NT2/D1 (cell line): ENCODE measurements at regions not wholly inside any gene's neighbourhood (a gene's known extent, or its start where the extent isn't known, plus 50 kb on each side); places are given as distances from the start of the nearest gene placed in this dataset.

Experiments used
- DNase-seq: peaks from one replicate; pipeline ENCODE4 v3.0.0-alpha.2; 2011; ENCODE audit warnings: low read depth, low spot score
- H3K27me3 ChIP-seq: 2 replicates; pipeline ENCODE4 v1.6.0; 2011; ENCODE audit warnings: mild to moderate bottlenecking; ENCODE audit not compliant: insufficient read length, insufficient read depth
- H3K36me3 ChIP-seq: 2 replicates; pipeline ENCODE4 v1.6.1; 2011; ENCODE audit warnings: mild to moderate bottlenecking, low read length, mixed read lengths; ENCODE audit not compliant: insufficient read depth, insufficient read length
- H3K4me1 ChIP-seq: 2 replicates; pipeline ENCODE4 v1.5.1; 2011; ENCODE audit not compliant: insufficient read depth, insufficient read length
- H3K4me3 ChIP-seq: 2 replicates; pipeline ENCODE4 v1.5.1; 2011; ENCODE audit warnings: low read depth; ENCODE audit not compliant: insufficient read length
- H3K9ac ChIP-seq: 2 replicates; pipeline ENCODE4 v1.6.0; 2011; ENCODE audit warnings: low read depth; ENCODE audit not compliant: insufficient read length
- H3K9me3 ChIP-seq: 2 replicates; pipeline ENCODE4 v1.5.1; 2011; ENCODE audit warnings: mild to moderate bottlenecking, low read length; ENCODE audit not compliant: insufficient read depth
- SUZ12 ChIP-seq: IDR thresholded peaks from 2 replicates; pipeline ENCODE4 v1.6.1; 2011; ENCODE audit not compliant: insufficient read length, insufficient read depth; ENCODE audit errors: extremely low read depth
- YY1 ChIP-seq: IDR thresholded peaks from 2 replicates; pipeline ENCODE4 v1.6.1; 2011; ENCODE audit not compliant: insufficient read length, insufficient read depth
- ZNF274 ChIP-seq: IDR thresholded peaks from 2 replicates; pipeline ENCODE4 v1.6.1; 2011; ENCODE audit warnings: mild to moderate bottlenecking, low read depth, low read length

DNA sequence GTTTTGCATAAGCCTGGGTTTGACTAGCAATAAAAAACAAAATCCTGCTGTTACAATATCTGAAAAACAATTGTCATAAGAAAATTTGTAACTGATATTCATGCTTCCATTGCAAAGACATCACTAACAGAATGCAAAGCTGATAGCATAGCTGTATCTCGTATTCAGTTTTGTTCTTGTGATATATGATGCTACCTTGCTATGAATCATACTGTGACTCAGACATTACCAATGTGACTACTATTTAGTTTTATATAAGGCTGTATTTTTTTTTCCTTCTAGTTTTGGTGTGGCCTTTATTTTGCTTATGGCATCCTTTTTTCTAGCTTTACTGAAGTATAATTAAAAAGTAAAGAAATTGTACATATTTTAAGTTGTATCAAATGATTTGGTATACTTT is 1381.8 kb downstream of the MRPL39 start:
- Histone ChIP-seq H3K36me3 (no peaks in the 10 kb centered on the region), H3K27me3 (no peaks in the 10 kb centered on the region), H3K9ac (no peak overlapping the region), H3K4me3 (no peak overlapping the region), H3K4me1 (no peaks in the 10 kb centered on the region), H3K9me3 (no peaks in the 10 kb centered on the region)
- DNase-seq = no peak
- TF ChIP-seq SUZ12 = no peak
- no peak for TF ChIP-seq YY1
- TF ChIP-seq ZNF274 = no peak

- Histone ChIP-seq H3K4me3 (no peak overlapping the region), H3K4me1 (no peaks in the 10 kb centered on the region), H3K36me3 (no peaks in the 10 kb centered on the region), H3K9ac (no peak overlapping the region), H3K9me3 (no peaks in the 10 kb centered on the region), H3K27me3 (no peaks in the 10 kb centered on the region)
- DNase-seq = no peak
- TF ChIP-seq YY1 (no peak), ZNF274 (no peak), SUZ12 (no peak)
Measured at GRCh38 chr21:24224422-24224821, 1382.9 kb downstream of the MRPL39 start.

DNA sequence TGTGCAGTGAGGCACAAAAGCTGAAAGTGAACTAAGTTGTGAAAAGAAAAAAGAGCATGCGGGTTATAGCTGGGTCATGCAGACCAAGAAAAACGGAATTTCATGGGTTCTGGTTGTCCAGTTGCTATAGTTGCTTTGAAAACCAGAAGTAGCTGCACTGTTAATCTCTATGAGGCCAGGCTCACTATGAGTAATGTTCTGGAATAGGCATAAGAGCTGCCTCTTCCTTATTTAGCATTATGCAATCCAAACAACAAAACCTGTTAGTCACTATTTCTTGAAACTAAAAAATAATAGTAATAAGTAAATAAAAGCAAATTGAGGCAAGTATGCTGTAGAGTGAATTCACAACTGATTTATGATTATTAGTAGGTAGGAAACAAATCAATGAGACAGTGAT is 1383.7 kb downstream of the MRPL39 start:
- Histone ChIP-seq H3K27me3 (no peaks in the 10 kb centered on the region), H3K36me3 (no peaks in the 10 kb centered on the region), H3K4me3 (no peak overlapping the region), H3K9me3 (no peaks in the 10 kb centered on the region), H3K9ac (no peak overlapping the region), H3K4me1 (no peaks in the 10 kb centered on the region)
- TF ChIP-seq SUZ12 (no peak), YY1 (no peak), ZNF274 (no peak)
- no peak for DNase-seq

DNA sequence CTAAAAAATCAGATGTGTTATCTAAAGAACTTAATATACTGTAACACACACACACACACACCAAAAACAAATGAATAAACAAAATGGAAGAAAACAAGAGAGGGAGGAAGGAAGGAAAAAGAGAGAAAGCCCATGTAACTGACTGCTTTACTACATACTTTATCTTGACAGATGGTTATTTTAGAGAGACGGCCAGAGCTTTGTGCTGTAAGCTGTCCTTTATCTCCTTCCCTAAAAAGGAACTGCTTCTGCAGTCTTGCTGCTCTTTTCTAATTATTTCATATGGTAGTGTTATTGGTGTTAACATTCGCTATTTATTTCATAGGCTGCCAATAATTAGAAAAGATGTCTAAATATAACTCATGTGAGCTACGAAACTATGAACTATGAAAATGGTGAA is 1384.6 kb downstream of the MRPL39 start:
- TF ChIP-seq SUZ12 (no peak), YY1 (no peak), ZNF274 (no peak)
- Histone ChIP-seq H3K9ac (no peak overlapping the region), H3K36me3 (no peaks in the 10 kb centered on the region), H3K4me3 (no peak overlapping the region), H3K4me1 (no peaks in the 10 kb centered on the region), H3K9me3 (no peaks in the 10 kb centered on the region), H3K27me3 (no peaks in the 10 kb centered on the region)
- no peak for DNase-seq

- H3K4me3 ChIP-seq = no peak overlapping the region
- H3K9me3 ChIP-seq = no peaks in the 10 kb centered on the region
- no peaks in the 10 kb centered on the region for H3K4me1 ChIP-seq
- H3K36me3 ChIP-seq = no peaks in the 10 kb centered on the region
- no peak overlapping the region for H3K9ac ChIP-seq
- no peak for TF ChIP-seq SUZ12
- TF ChIP-seq YY1 = no peak
- no peak for TF ChIP-seq ZNF274
- H3K27me3 ChIP-seq = no peaks in the 10 kb centered on the region
- DNase-seq = no peak
Measured at GRCh38 chr21:24220446-24220845, 1386.8 kb downstream of the MRPL39 start.

GRCh38 chr21:24217151-24217550 is 1390.1 kb downstream of the MRPL39 start:
- no peaks in the 10 kb centered on the region for H3K9me3 ChIP-seq
- no peaks in the 10 kb centered on the region for H3K4me1 ChIP-seq
- H3K9ac ChIP-seq = no peak overlapping the region
- no peaks in the 10 kb centered on the region for H3K27me3 ChIP-seq
- no peaks in the 10 kb centered on the region for H3K36me3 ChIP-seq
- no peak for TF ChIP-seq SUZ12
- no peak for TF ChIP-seq ZNF274
- no peak for TF ChIP-seq YY1
- H3K4me3 ChIP-seq = no peak overlapping the region
- no peak for DNase-seq

DNA sequence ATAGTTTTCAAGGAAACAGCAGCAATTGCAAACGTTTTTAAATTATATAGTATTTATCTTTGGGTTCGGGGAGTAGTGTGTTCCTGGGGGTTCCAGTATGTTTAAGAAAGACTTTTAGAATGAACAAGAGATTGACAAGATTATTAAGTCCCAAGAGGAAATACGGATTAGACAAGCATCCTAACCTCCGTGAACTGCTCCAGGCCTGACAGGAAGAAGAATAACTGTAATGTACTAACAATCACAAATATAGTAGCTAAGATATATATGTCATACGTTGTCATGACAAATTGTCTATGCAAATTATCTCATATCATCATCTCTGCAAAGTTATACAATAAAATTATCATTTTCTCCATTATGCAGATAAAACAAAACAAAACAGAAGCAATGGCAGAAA is 1397.2 kb downstream of the MRPL39 start:
- Histone ChIP-seq H3K4me3 (no peak overlapping the region), H3K9ac (no peak overlapping the region), H3K4me1 (no peaks in the 10 kb centered on the region), H3K9me3 (no peaks in the 10 kb centered on the region; the same call in 1 of the 2 replicates), H3K27me3 (no peaks in the 10 kb centered on the region), H3K36me3 (no peaks in the 10 kb centered on the region)
- DNase-seq = no peak
- TF ChIP-seq YY1 (no peak), SUZ12 (no peak), ZNF274 (no peak)

GRCh38 chr21:24208562-24209260 is 1398.6 kb downstream of the MRPL39 start:
- no peaks in the 10 kb centered on the region for H3K4me1 ChIP-seq
- H3K9ac ChIP-seq = no peak overlapping the region
- no peaks in the 10 kb centered on the region for H3K36me3 ChIP-seq
- TF ChIP-seq SUZ12 (no peak), YY1 (no peak), ZNF274 (no peak)
- no peak for DNase-seq
- H3K27me3 ChIP-seq = no peaks in the 10 kb centered on the region
- H3K9me3 ChIP-seq = no peaks in the 10 kb centered on the region; the same call in 1 of the 2 replicates
- H3K4me3 ChIP-seq = no peak overlapping the region
